GM12878 (cell line): ENCODE measurements at regions not wholly inside any gene's neighbourhood (a gene's known extent, or its start where the extent isn't known, plus 50 kb on each side); places are given as distances from the start of the nearest gene placed in this dataset.

ENCODE experiments used
- ATAC-seq: fragments of 200-7000 bp; cut with Tn5 transposase; 3 replicates; pipeline ENCODE4 v1.9.1; 2020; ENCODE audit warnings: mild to moderate bottlenecking, moderate library complexity
- BruUV-seq: library from RNA; stranded (reverse); fragments of 400-500 nt; replicated peaks from 2 replicates; lab custom pipeline; 2021; lab: Mats Ljungman, UMichigan
- CTCF ChIA-PET: fragments of 300-600 bp; sonication (Branson Sonifier 250); formaldehyde crosslinking; extraction: SDS; loops from one replicate; lab custom pipeline; 2021; ENCODE audit warnings: inconsistent platforms; lab: Yijun Ruan, JAX
- POLR2A ChIA-PET: fragments of 350-600 bp; formaldehyde crosslinking; extraction: SDS; loops from one replicate; lab custom pipeline; 2021; ENCODE audit warnings: inconsistent platforms; lab: Charles Lee
- RAD21 ChIA-PET: fragments of 300-600 bp; sonication (Branson Sonifier 250); formaldehyde crosslinking; loops from one replicate; lab custom pipeline; 2023; ENCODE audit warnings: antibody characterized with exemption; ENCODE audit not compliant: unreplicated experiment; lab: Charles Lee
- SMC1A ChIA-PET: fragments of 300-600 bp; sonication (Branson Sonifier 250); formaldehyde crosslinking; loops from one replicate; lab custom pipeline; 2023; ENCODE audit not compliant: unreplicated experiment, uncharacterized antibody; lab: Charles Lee
- DNase-seq: peaks from one replicate; pipeline ENCODE4 v3.0.0-alpha.2; 2011; ENCODE audit warnings: low read depth, low spot score
- FAIRE-seq: peaks from 3 replicates; lab custom pipeline; 2011; peaks lifted over from hg19 to GRCh38; lab: Jason Lieb, UNC
- H2AFZ ChIP-seq: 2 replicates; pipeline ENCODE4 v1.6.0; 2011; ENCODE audit warnings: low read depth, low read length, control low read depth; ENCODE audit not compliant: control insufficient read depth
- H3K27ac ChIP-seq: 2 replicates; pipeline ENCODE4 v1.5.1; 2011; ENCODE audit warnings: control low read depth; ENCODE audit not compliant: control insufficient read depth, insufficient read depth
- H3K27me3 ChIP-seq, 2 experiments: replicated peaks in 1 of 2; 2 replicates each; pipeline versions ENCODE4 v1.6.0 to v1.6.1; 2011; ENCODE audit warnings: low read length in 1 of 2; ENCODE audit not compliant: control insufficient read depth in 2 of 2, insufficient read depth in 2 of 2
- H3K36me3 ChIP-seq, 2 experiments: 2 replicates each; pipeline ENCODE4 v1.5.1; 2011; ENCODE audit warnings: low read length in 1 of 2; ENCODE audit not compliant: control insufficient read depth in 2 of 2, insufficient read depth in 2 of 2
- H3K4me1 ChIP-seq: 2 replicates; pipeline ENCODE4 v1.6.1; 2011; ENCODE audit warnings: mild to moderate bottlenecking, low read length, moderate library complexity, mixed read lengths; ENCODE audit not compliant: control insufficient read depth, insufficient read depth
- H3K4me2 ChIP-seq: 2 replicates; pipeline ENCODE4 v1.6.0; 2011; ENCODE audit warnings: control low read depth; ENCODE audit not compliant: control insufficient read depth, insufficient read depth
- H3K4me3 ChIP-seq: fragments of 200-600 bp; sonication (generic); 2 replicates; pipeline ENCODE4 v1.5.1; 2016
- H3K79me2 ChIP-seq: 2 replicates; pipeline ENCODE4 v1.6.0; 2011; ENCODE audit warnings: low read length; ENCODE audit not compliant: control insufficient read depth, insufficient read depth
- H3K9ac ChIP-seq: 2 replicates; pipeline ENCODE4 v1.8.0; 2011; ENCODE audit warnings: low read length, control low read depth, mixed read lengths; ENCODE audit not compliant: control insufficient read depth, insufficient read depth
- H3K9me3 ChIP-seq: replicated peaks from 3 replicates; pipeline ENCODE4 v1.5.1; 2011; ENCODE audit warnings: mild to moderate bottlenecking, low read length; ENCODE audit not compliant: control insufficient read depth, insufficient read depth
- H4K20me1 ChIP-seq: 2 replicates; pipeline ENCODE4 v1.6.0; 2011; ENCODE audit not compliant: control insufficient read depth, insufficient read depth
- FOS ChIP-seq: IDR thresholded peaks from 3 replicates; pipeline ENCODE4 v1.6.1; 2011; ENCODE audit warnings: borderline replicate concordance; ENCODE audit not compliant: insufficient read length; ENCODE audit errors: extremely low read depth
- IRF4 ChIP-seq: IDR thresholded peaks from 2 replicates; pipeline ENCODE4 v1.6.1; 2011; ENCODE audit warnings: low read depth, low read length
- NFYB ChIP-seq: IDR thresholded peaks from 2 replicates; pipeline ENCODE4 v1.6.1; 2011; ENCODE audit warnings: low read depth, mild to moderate bottlenecking, low read length, improper control_type of control experiment, moderate library complexity; ENCODE audit not compliant: insufficient read depth
- NR2C2 ChIP-seq: IDR thresholded peaks from 2 replicates; pipeline ENCODE4 v1.6.1; 2011; ENCODE audit warnings: borderline replicate concordance, low read depth; ENCODE audit not compliant: control insufficient read depth, insufficient read length
- POLR2A ChIP-seq: IDR thresholded peaks from 2 replicates; pipeline ENCODE4 v1.6.1; 2011; ENCODE audit warnings: low read depth, mild to moderate bottlenecking, low read length
- POLR2AphosphoS5 ChIP-seq: IDR thresholded peaks from 2 replicates; pipeline ENCODE4 v1.6.1; 2011; ENCODE audit warnings: mild to moderate bottlenecking, low read length, inconsistent platforms
- SIN3A ChIP-seq: IDR thresholded peaks from 2 replicates; pipeline ENCODE4 v1.6.1; 2012; ENCODE audit warnings: low read depth, low read length, improper control_type of control experiment
- SMAD5 ChIP-seq: IDR thresholded peaks from 2 replicates; pipeline ENCODE4 v1.6.1; 2016; ENCODE audit warnings: antibody characterized with exemption, low read depth
- STAT3 ChIP-seq: IDR thresholded peaks from 2 replicates; pipeline ENCODE4 v1.6.1; 2011; ENCODE audit warnings: low read depth, low read length, improper control_type of control experiment
- TARDBP ChIP-seq: IDR thresholded peaks from 2 replicates; pipeline ENCODE4 v1.6.1; 2016; ENCODE audit warnings: borderline replicate concordance
- WGBS: methylation state at CpG from one replicate; pipeline ENCODE4 v1.1.6; 2016; ENCODE audit warnings: low lambda C conversion rate; ENCODE audit not compliant: insufficient replicate concordance, insufficient coverage; ENCODE audit errors: missing lambda C conversion rate; 5-methylcytosine and 5-hydroxymethylcytosine counted together
- in situ Hi-C: fragments of 300-500 bp; cut with MboI; formaldehyde crosslinking; loops from 9 replicates; pipeline ENCODE4 v1.14.3; 2018; ENCODE audit warnings: mixed read lengths
- intact Hi-C: fragments of 100-400 bp; cut with micrococcal nuclease; formaldehyde crosslinking; loops from one replicate; pipeline ENCODE4 v1.14.2; 2022; ENCODE audit not compliant: unreplicated experiment
- TF ChIP-seq, protein P1 (sequence below): IDR thresholded peaks from 2 replicates; pipeline ENCODE4 v1.6.1; 2011; ENCODE audit warnings: low read depth, low read length, improper control_type of control experiment, borderline replicate concordance
- TF ChIP-seq, protein P2 (sequence below): IDR thresholded peaks from 2 replicates; pipeline ENCODE4 v1.6.1; 2011; ENCODE audit warnings: borderline replicate concordance, low read depth, mild to moderate bottlenecking, moderate library complexity, mixed read lengths, low read length; ENCODE audit not compliant: insufficient read depth; ENCODE audit errors: extremely low read length
- TF ChIP-seq, protein P3 (sequence below): fragments of 450-650 bp; IDR thresholded peaks from 2 replicates; pipeline ENCODE4 v1.6.1; 2016; ENCODE audit warnings: mild to moderate bottlenecking, moderate library complexity, borderline replicate concordance
- TF ChIP-seq, protein P4 (sequence below): IDR thresholded peaks from 2 replicates; pipeline ENCODE4 v1.6.1; 2012; ENCODE audit warnings: improper control_type of control experiment, low read depth, low read length; ENCODE audit not compliant: insufficient replicate concordance

DNA sequence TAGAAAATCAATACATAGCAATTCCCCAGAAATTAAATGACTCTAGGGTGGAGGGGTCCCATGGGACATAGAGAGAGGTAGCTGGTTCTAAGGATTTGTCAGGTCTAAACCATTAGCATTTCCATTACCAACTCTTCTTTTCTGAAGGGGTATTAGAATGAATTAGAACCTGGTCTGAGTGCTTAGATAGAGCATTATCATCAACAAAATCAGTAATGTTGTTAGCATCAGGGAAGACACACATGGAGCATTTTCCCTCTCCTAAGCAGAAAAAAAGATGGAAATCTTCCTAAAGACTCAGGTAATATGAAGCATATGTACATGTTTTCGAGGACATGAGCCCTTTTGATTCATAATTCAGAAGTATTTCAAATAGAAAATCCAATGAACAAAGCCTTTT lies 984.4 kb upstream of the NCAM2 start:
- SMC1A ChIA-PET: no interaction called here
- intact Hi-C loops: no loop called here
- H3K4me3 ChIP-seq: no peak overlapping the region
- H3K9me3 ChIP-seq: no peaks in the 10 kb centered on the region
- POLR2A ChIA-PET: no interaction called here
- FAIRE-seq: no peak
- no peak for ATAC-seq
- in situ Hi-C loops: no loop called here
- RAD21 ChIA-PET: no interaction called here
- no peak overlapping the region for H2AFZ ChIP-seq
- WGBS: 0% methylated on average over 1 of the region's 1 CpG
- no peak overlapping the region for H3K4me2 ChIP-seq
- H3K9ac ChIP-seq: no peak overlapping the region
- H3K27ac ChIP-seq: no peak overlapping the region
- no TSS peak for BruUV-seq
- H4K20me1 ChIP-seq: no peaks in the 10 kb centered on the region
- TF ChIP-seq NR2C2 (no peak), STAT3 (no peak), SIN3A (no peak), FOS (no peak), IRF4 (no peak), NFYB (no peak), TARDBP (no peak), SMAD5 (no peak), POLR2AphosphoS5 (no peak), POLR2A (no peak)
- TF ChIP-seq, protein P1, sequence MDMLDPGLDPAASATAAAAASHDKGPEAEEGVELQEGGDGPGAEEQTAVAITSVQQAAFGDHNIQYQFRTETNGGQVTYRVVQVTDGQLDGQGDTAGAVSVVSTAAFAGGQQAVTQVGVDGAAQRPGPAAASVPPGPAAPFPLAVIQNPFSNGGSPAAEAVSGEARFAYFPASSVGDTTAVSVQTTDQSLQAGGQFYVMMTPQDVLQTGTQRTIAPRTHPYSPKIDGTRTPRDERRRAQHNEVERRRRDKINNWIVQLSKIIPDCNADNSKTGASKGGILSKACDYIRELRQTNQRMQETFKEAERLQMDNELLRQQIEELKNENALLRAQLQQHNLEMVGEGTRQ: no peak
- TF ChIP-seq, protein P2, sequence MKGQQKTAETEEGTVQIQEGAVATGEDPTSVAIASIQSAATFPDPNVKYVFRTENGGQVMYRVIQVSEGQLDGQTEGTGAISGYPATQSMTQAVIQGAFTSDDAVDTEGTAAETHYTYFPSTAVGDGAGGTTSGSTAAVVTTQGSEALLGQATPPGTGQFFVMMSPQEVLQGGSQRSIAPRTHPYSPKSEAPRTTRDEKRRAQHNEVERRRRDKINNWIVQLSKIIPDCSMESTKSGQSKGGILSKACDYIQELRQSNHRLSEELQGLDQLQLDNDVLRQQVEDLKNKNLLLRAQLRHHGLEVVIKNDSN: no peak
- TF ChIP-seq, protein P3, sequence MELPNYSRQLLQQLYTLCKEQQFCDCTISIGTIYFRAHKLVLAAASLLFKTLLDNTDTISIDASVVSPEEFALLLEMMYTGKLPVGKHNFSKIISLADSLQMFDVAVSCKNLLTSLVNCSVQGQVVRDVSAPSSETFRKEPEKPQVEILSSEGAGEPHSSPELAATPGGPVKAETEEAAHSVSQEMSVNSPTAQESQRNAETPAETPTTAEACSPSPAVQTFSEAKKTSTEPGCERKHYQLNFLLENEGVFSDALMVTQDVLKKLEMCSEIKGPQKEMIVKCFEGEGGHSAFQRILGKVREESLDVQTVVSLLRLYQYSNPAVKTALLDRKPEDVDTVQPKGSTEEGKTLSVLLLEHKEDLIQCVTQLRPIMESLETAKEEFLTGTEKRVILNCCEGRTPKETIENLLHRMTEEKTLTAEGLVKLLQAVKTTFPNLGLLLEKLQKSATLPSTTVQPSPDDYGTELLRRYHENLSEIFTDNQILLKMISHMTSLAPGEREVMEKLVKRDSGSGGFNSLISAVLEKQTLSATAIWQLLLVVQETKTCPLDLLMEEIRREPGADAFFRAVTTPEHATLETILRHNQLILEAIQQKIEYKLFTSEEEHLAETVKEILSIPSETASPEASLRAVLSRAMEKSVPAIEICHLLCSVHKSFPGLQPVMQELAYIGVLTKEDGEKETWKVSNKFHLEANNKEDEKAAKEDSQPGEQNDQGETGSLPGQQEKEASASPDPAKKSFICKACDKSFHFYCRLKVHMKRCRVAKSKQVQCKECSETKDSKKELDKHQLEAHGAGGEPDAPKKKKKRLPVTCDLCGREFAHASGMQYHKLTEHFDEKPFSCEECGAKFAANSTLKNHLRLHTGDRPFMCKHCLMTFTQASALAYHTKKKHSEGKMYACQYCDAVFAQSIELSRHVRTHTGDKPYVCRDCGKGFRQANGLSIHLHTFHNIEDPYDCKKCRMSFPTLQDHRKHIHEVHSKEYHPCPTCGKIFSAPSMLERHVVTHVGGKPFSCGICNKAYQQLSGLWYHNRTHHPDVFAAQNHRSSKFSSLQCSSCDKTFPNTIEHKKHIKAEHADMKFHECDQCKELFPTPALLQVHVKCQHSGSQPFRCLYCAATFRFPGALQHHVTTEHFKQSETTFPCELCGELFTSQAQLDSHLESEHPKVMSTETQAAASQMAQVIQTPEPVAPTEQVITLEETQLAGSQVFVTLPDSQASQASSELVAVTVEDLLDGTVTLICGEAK: no peak
- TF ChIP-seq, protein P4, sequence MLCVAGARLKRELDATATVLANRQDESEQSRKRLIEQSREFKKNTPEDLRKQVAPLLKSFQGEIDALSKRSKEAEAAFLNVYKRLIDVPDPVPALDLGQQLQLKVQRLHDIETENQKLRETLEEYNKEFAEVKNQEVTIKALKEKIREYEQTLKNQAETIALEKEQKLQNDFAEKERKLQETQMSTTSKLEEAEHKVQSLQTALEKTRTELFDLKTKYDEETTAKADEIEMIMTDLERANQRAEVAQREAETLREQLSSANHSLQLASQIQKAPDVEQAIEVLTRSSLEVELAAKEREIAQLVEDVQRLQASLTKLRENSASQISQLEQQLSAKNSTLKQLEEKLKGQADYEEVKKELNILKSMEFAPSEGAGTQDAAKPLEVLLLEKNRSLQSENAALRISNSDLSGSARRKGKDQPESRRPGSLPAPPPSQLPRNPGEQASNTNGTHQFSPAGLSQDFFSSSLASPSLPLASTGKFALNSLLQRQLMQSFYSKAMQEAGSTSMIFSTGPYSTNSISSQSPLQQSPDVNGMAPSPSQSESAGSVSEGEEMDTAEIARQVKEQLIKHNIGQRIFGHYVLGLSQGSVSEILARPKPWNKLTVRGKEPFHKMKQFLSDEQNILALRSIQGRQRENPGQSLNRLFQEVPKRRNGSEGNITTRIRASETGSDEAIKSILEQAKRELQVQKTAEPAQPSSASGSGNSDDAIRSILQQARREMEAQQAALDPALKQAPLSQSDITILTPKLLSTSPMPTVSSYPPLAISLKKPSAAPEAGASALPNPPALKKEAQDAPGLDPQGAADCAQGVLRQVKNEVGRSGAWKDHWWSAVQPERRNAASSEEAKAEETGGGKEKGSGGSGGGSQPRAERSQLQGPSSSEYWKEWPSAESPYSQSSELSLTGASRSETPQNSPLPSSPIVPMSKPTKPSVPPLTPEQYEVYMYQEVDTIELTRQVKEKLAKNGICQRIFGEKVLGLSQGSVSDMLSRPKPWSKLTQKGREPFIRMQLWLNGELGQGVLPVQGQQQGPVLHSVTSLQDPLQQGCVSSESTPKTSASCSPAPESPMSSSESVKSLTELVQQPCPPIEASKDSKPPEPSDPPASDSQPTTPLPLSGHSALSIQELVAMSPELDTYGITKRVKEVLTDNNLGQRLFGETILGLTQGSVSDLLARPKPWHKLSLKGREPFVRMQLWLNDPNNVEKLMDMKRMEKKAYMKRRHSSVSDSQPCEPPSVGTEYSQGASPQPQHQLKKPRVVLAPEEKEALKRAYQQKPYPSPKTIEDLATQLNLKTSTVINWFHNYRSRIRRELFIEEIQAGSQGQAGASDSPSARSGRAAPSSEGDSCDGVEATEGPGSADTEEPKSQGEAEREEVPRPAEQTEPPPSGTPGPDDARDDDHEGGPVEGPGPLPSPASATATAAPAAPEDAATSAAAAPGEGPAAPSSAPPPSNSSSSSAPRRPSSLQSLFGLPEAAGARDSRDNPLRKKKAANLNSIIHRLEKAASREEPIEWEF: no peak
- DNase-seq: no peak
- H3K4me1 ChIP-seq: no peaks in the 10 kb centered on the region
- no peaks in the 10 kb centered on the region for H3K36me3 ChIP-seq
- no peaks in the 10 kb centered on the region for H3K79me2 ChIP-seq
- CTCF ChIA-PET: no interaction called here
- no peaks in the 10 kb centered on the region for H3K27me3 ChIP-seq
